Mesenchymal stem cell (in vitro differentiated cells and primary cell): ENCODE measurements at regions not wholly inside any gene's neighbourhood (a gene's known extent, or its start where the extent isn't known, plus 50 kb on each side); places are given as distances from the start of the nearest gene placed in this dataset.
"Not testable (repeated sequence)": the region's sequence is repeated elsewhere in the genome, so short reads cannot be mapped to it uniquely, and the experiment has no call there.

Experiments
- DNase-seq: peaks from one replicate; pipeline ENCODE4 v3.0.0-alpha.2; 2013
- H2AFZ ChIP-seq: one replicate; pipeline ENCODE4 v1.6.1; 2013; ENCODE audit warnings: low read depth, mild to moderate bottlenecking, control low read depth, inconsistent platforms, low read length, moderate library complexity
- H2AK5ac ChIP-seq: 2 replicates; pipeline ENCODE4 v1.6.1; 2013; ENCODE audit warnings: low read length, moderate library complexity, mild to moderate bottlenecking, inconsistent platforms; ENCODE audit not compliant: severe bottlenecking
- H2BK120ac ChIP-seq: one replicate; pipeline ENCODE4 v1.6.1; 2013; ENCODE audit warnings: low read depth, mild to moderate bottlenecking, inconsistent platforms, low read length, moderate library complexity
- H2BK12ac ChIP-seq, 2 experiments: one replicate each; pipeline ENCODE4 v1.6.1; 2013; ENCODE audit warnings: inconsistent platforms in 2 of 2, low read length in 2 of 2, mild to moderate bottlenecking in 2 of 2, moderate library complexity in 2 of 2, control low read depth in 1 of 2
- H2BK15ac ChIP-seq: one replicate; pipeline ENCODE4 v1.6.1; 2013; ENCODE audit warnings: mild to moderate bottlenecking, low read depth, inconsistent platforms; ENCODE audit not compliant: poor library complexity, severe bottlenecking
- H2BK5ac ChIP-seq: 2 replicates; pipeline ENCODE4 v1.6.1; 2013; ENCODE audit warnings: low read depth, mild to moderate bottlenecking, low read length, control low read depth, inconsistent platforms; ENCODE audit not compliant: poor library complexity, severe bottlenecking
- H3K14ac ChIP-seq, 2 experiments: one replicate each; pipeline ENCODE4 v1.6.1; 2013; ENCODE audit warnings: inconsistent platforms in 2 of 2, low read length in 2 of 2, control low read depth in 1 of 2, mild to moderate bottlenecking in 1 of 2, moderate library complexity in 1 of 2
- H3K18ac ChIP-seq, 2 experiments: one replicate each; pipeline ENCODE4 v1.6.1; 2013; ENCODE audit warnings: inconsistent platforms in 2 of 2, low read length in 2 of 2, control low read depth in 1 of 2, low read depth in 1 of 2, mild to moderate bottlenecking in 1 of 2
- H3K23ac ChIP-seq, 2 experiments: one replicate each; pipeline ENCODE4 v1.6.1; 2013; ENCODE audit warnings: inconsistent platforms in 2 of 2, low read length in 2 of 2, mild to moderate bottlenecking in 2 of 2, moderate library complexity in 2 of 2, control low read depth in 1 of 2
- H3K27ac ChIP-seq: 2 replicates; pipeline ENCODE4 v1.5.1; 2013; ENCODE audit warnings: mild to moderate bottlenecking, moderate library complexity, low read length, control low read depth, inconsistent platforms; ENCODE audit not compliant: poor library complexity, severe bottlenecking
- H3K27me3 ChIP-seq, 2 experiments: 2 replicates each; pipeline versions ENCODE4 v1.6.1 to v1.7.0; 2013; ENCODE audit warnings: low read length in 2 of 2, mild to moderate bottlenecking in 2 of 2, moderate library complexity in 2 of 2, control low read depth in 1 of 2, inconsistent platforms in 1 of 2; ENCODE audit not compliant: control insufficient read depth in 1 of 2, insufficient read depth in 1 of 2
- H3K36me3 ChIP-seq, 2 experiments: 2 replicates each; pipeline versions ENCODE4 v1.6.1 to v1.7.0; 2013; ENCODE audit warnings: low read length in 2 of 2, control low read depth in 1 of 2, inconsistent platforms in 1 of 2, low read depth in 1 of 2, mild to moderate bottlenecking in 1 of 2; ENCODE audit not compliant: insufficient read depth in 2 of 2, control insufficient read depth in 1 of 2
- H3K4ac ChIP-seq, 2 experiments: one replicate each; pipeline ENCODE4 v1.6.1; 2013; ENCODE audit warnings: inconsistent platforms in 2 of 2, low read length in 2 of 2, mild to moderate bottlenecking in 2 of 2, moderate library complexity in 2 of 2, control low read depth in 1 of 2, low read depth in 1 of 2
- H3K4me1 ChIP-seq: 2 replicates; pipeline ENCODE4 v1.6.1; 2013; ENCODE audit warnings: low read depth, low read length, control low read depth; ENCODE audit not compliant: control insufficient read depth, insufficient read depth
- H3K4me2 ChIP-seq: 2 replicates; pipeline ENCODE4 v1.6.1; 2013; ENCODE audit warnings: low read length, mild to moderate bottlenecking, inconsistent platforms; ENCODE audit not compliant: poor library complexity, severe bottlenecking
- H3K4me3 ChIP-seq, 2 experiments: 2 replicates each; pipeline versions ENCODE4 v1.5.1 to v1.7.0; 2013; ENCODE audit warnings: low read length in 2 of 2, mild to moderate bottlenecking in 2 of 2, control low read depth in 1 of 2, low read depth in 1 of 2; ENCODE audit not compliant: insufficient read depth in 1 of 2
- H3K79me1 ChIP-seq: replicated peaks from 2 replicates; pipeline ENCODE4 v1.6.1; 2013; ENCODE audit warnings: mild to moderate bottlenecking, control low read depth, low read length, inconsistent platforms; ENCODE audit not compliant: poor library complexity, severe bottlenecking
- H3K9ac ChIP-seq: 2 replicates; pipeline ENCODE4 v1.7.0; 2013; ENCODE audit warnings: mild to moderate bottlenecking, low read length, moderate library complexity
- H3K9me3 ChIP-seq: 2 replicates; pipeline ENCODE4 v1.7.0; 2013; ENCODE audit warnings: mild to moderate bottlenecking, low read length; ENCODE audit not compliant: control insufficient read depth
- H4K8ac ChIP-seq: one replicate; pipeline ENCODE4 v1.6.1; 2013; ENCODE audit warnings: inconsistent platforms, mild to moderate bottlenecking, low read length, moderate library complexity
- H4K91ac ChIP-seq: one replicate; pipeline ENCODE4 v1.6.1; 2013; ENCODE audit warnings: mild to moderate bottlenecking, low read length, inconsistent platforms
- WGBS: methylation state at CpG from one replicate; pipeline ENCODE4 v1.1.7; 2013; ENCODE audit warnings: mixed read lengths; 5-methylcytosine and 5-hydroxymethylcytosine counted together

- not testable (repeated sequence) for H3K27ac ChIP-seq, H2BK12ac ChIP-seq, H2AFZ ChIP-seq, H3K14ac ChIP-seq, H3K4me2 ChIP-seq, H3K18ac ChIP-seq, H2BK15ac ChIP-seq, H4K8ac ChIP-seq, H3K9ac ChIP-seq, H3K23ac ChIP-seq, H2AK5ac ChIP-seq, H3K4me1 ChIP-seq, H3K79me1 ChIP-seq, H3K36me3 ChIP-seq, H3K4me3 ChIP-seq, H2BK5ac ChIP-seq, DNase-seq, H3K27me3 ChIP-seq, H3K9me3 ChIP-seq, H3K4ac ChIP-seq, H2BK120ac ChIP-seq, H4K91ac ChIP-seq
- no CpG with 5 or more reads among the region's 8 CpGs for WGBS
These were observed 528.6 kb downstream of the TP53TG3F start for GRCh38 chr16:33988012-33988411.

GRCh38 chr16:33990488-33990887, 531.1 kb downstream of the TP53TG3F start:
- H3K4me1 ChIP-seq, H3K9me3 ChIP-seq, DNase-seq, H3K23ac ChIP-seq, H3K27ac ChIP-seq, H3K4me2 ChIP-seq, H2BK120ac ChIP-seq, H3K36me3 ChIP-seq, H2BK12ac ChIP-seq, H2AFZ ChIP-seq, H4K91ac ChIP-seq, H4K8ac ChIP-seq, H3K4ac ChIP-seq, H2BK15ac ChIP-seq, H3K18ac ChIP-seq, H2BK5ac ChIP-seq, H3K79me1 ChIP-seq, H3K4me3 ChIP-seq, H3K9ac ChIP-seq, H3K14ac ChIP-seq, H2AK5ac ChIP-seq, H3K27me3 ChIP-seq: not testable (repeated sequence)
- WGBS, result no CpG with 5 or more reads among the region's 18 CpGs

GRCh38 chr16:33992513-33993177, 533.2 kb downstream of the TP53TG3F start:
- H3K4me2 ChIP-seq, H3K9me3 ChIP-seq: not testable (repeated sequence)

GRCh38 chr16:33994207-33994606, 534.8 kb downstream of the TP53TG3F start:
- not testable (repeated sequence) for H3K4me2 ChIP-seq, H3K18ac ChIP-seq, H3K27me3 ChIP-seq, H3K36me3 ChIP-seq, H4K8ac ChIP-seq, H3K9ac ChIP-seq, H2AK5ac ChIP-seq, H3K79me1 ChIP-seq, H2BK5ac ChIP-seq, H2AFZ ChIP-seq, H3K27ac ChIP-seq, H3K23ac ChIP-seq, H3K4me3 ChIP-seq, H3K4ac ChIP-seq, H2BK15ac ChIP-seq, H3K14ac ChIP-seq, H3K4me1 ChIP-seq, H3K9me3 ChIP-seq, H4K91ac ChIP-seq, H2BK12ac ChIP-seq, H2BK120ac ChIP-seq, DNase-seq
- 61% methylated on average over 7 of the region's 12 CpGs for WGBS

More at GRCh38 chr16:33992513-33993177, 533.2 kb downstream of the TP53TG3F start:
- H2BK15ac ChIP-seq, H3K27ac ChIP-seq, H3K27me3 ChIP-seq, H2AK5ac ChIP-seq, H3K4me1 ChIP-seq, H3K18ac ChIP-seq, H2AFZ ChIP-seq, H3K14ac ChIP-seq, H3K23ac ChIP-seq, H3K4ac ChIP-seq, H2BK120ac ChIP-seq, H2BK5ac ChIP-seq, DNase-seq, H2BK12ac ChIP-seq, H3K9ac ChIP-seq, H4K91ac ChIP-seq, H4K8ac ChIP-seq, H3K4me3 ChIP-seq, H3K36me3 ChIP-seq, H3K79me1 ChIP-seq: not testable (repeated sequence)
- WGBS, result 72% methylated on average over 11 of the region's 11 CpGs
